ENCODE measurements at regions not wholly inside any gene's neighbourhood (a gene's known extent, or its start where the extent isn't known, plus 50 kb on each side); places are given as distances from the start of the nearest gene placed in this dataset.

DNA sequence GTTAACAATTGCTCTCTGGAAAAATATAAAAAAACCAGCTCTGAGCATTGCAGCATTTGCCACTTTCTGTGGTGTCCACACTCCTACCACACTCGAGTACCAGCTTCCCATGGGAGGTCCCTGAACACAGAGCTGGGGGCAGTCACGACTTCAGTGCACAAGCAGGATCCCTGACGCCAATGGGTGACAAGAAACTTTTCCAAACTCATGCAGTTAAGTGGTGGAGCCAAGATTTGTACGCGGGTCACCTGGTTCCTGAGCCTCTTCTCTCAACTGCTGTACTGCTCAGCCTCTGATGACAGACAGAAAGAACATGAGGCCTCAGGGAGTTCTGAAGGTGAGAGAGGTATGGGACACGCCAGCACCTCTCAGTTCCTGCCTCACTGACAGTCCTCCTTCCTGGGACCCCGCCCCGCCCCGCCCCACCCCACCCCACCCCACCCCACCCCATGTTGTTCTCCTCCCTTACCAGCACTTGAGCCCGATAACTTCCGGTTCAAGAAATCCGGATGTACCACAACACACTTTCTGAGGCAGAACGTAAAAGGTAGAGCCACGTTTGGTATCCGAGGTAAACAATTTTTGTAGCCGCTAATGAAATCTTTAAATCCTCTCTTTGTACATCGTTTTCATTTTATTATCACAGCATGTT, 287.6 kb downstream of the MYCN start:
- H3K27ac ChIP-seq (replicated peaks) = no peak overlapping the region
- H3K9me3 ChIP-seq (replicated peaks) = no peaks in the 10 kb centered on the region
- H3K4me3 ChIP-seq = no peak overlapping the region
- peaks cover 5% of the 10 kb centered on the region for H3K4me1 ChIP-seq
- no peak for DNase-seq
- H3K27me3 ChIP-seq (ENCODE audit: low read depth) = peaks cover 37% of the 10 kb centered on the region
- intact Hi-C loops (cut with micrococcal nuclease) = no loop called here
- TF ChIP-seq, protein P1, sequence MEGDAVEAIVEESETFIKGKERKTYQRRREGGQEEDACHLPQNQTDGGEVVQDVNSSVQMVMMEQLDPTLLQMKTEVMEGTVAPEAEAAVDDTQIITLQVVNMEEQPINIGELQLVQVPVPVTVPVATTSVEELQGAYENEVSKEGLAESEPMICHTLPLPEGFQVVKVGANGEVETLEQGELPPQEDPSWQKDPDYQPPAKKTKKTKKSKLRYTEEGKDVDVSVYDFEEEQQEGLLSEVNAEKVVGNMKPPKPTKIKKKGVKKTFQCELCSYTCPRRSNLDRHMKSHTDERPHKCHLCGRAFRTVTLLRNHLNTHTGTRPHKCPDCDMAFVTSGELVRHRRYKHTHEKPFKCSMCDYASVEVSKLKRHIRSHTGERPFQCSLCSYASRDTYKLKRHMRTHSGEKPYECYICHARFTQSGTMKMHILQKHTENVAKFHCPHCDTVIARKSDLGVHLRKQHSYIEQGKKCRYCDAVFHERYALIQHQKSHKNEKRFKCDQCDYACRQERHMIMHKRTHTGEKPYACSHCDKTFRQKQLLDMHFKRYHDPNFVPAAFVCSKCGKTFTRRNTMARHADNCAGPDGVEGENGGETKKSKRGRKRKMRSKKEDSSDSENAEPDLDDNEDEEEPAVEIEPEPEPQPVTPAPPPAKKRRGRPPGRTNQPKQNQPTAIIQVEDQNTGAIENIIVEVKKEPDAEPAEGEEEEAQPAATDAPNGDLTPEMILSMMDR (IDR thresholded peaks at IDR 0.05; ENCODE audit: borderline replicate concordance) = no peak
- H3K36me3 ChIP-seq = no peaks in the 10 kb centered on the region

DNA sequence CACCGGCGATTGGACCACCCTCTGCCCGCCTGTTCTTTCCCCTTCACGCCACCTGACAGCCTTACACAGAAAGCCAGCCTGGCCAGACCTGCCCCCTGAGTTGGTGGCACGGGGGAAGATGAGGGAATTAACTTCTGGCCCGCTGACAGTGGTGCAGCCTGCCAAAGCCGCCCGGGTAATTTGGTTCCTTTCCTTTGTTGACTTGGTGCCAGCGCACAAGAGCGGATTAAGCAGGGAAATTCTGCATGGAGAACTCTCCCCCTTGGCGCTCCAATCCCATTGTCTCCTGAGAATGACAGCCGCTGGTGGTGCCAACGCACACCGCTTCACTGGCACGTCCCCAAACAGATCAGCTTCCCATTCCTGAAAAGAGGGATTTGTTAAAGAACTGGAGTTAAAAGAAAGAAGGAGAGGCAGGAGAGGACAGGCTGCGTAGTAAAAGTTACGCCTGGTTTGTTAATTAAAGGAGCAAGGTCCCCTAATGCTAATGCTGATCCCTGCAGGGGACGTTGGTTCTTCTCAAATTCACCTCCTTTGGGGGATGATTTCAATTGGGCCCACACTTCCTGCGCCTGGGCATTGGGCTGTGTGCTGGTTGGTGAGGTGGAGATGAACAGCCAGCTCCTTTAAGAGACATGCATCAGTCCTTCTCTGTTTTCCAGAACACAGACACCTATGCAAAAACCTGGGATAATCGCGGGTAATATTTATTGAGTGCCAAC, 286.8 kb downstream of the MYCN start:
- H3K27me3 ChIP-seq (ENCODE audit: low read depth) = peaks cover 43% of the 10 kb centered on the region
- H3K4me3 ChIP-seq = no peak overlapping the region
- H3K36me3 ChIP-seq = no peaks in the 10 kb centered on the region
- H3K4me1 ChIP-seq = peaks cover 5% of the 10 kb centered on the region
- no peaks in the 10 kb centered on the region for H3K9me3 ChIP-seq (replicated peaks)
- intact Hi-C loops (cut with micrococcal nuclease) = no loop called here
- no peak overlapping the region for H3K27ac ChIP-seq (replicated peaks)
- TF ChIP-seq, protein P1 (IDR thresholded peaks at IDR 0.05; ENCODE audit: borderline replicate concordance) = no peak
- no peak for DNase-seq

DNA sequence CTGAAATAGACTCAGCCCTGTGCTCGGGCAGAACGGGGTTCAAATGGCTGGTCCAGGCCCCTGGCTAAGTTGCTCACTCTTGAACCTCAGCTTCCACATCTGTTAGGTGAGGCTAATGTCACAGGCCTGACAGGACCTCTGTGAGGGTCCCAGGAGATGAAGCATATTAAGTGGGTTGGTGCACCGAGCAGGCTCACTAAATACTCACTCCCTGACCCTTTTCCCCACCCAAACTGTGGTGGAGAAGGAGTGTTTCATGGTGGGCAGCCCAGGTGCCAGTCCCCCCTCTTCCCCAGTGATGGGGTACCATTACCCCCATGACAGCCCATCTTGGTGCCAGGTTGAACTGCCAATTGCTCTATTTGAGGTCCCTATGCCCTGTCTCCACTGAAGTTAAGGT, 286.0 kb downstream of the MYCN start:
- no peak overlapping the region for H3K4me3 ChIP-seq
- intact Hi-C loops (cut with micrococcal nuclease) = no loop called here
- H3K36me3 ChIP-seq = no peaks in the 10 kb centered on the region
- TF ChIP-seq, protein P1 (IDR thresholded peaks at IDR 0.05; ENCODE audit: borderline replicate concordance) = no peak
- H3K27ac ChIP-seq (replicated peaks) = no peak overlapping the region
- peaks cover 5% of the 10 kb centered on the region for H3K4me1 ChIP-seq
- no peaks in the 10 kb centered on the region for H3K9me3 ChIP-seq (replicated peaks)
- peaks cover 43% of the 10 kb centered on the region for H3K27me3 ChIP-seq (ENCODE audit: low read depth)
- DNase-seq = no peak

DNA sequence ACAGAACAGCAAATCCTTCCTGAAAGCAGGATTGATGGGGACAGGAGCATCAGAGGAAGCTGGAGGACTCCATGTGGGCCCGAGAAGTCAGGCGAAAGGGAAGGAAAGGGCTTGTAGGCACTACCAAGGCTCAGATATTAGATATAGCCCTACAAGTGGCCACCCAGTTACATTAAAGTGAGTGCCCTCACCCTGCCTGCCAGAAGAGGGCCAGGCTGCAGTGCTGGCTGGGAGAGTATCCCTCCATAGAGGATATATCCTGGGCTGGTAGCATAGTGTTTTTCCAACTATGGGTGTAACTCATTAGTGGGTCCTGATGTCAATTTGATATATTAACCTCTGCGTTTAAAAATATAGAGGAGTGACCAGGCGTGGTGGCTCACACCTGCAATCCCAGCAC, 285.2 kb downstream of the MYCN start:
- intact Hi-C loops (cut with micrococcal nuclease) = no loop called here
- no peak for DNase-seq
- TF ChIP-seq, protein P1 (IDR thresholded peaks at IDR 0.05; ENCODE audit: borderline replicate concordance) = no peak

DNA sequence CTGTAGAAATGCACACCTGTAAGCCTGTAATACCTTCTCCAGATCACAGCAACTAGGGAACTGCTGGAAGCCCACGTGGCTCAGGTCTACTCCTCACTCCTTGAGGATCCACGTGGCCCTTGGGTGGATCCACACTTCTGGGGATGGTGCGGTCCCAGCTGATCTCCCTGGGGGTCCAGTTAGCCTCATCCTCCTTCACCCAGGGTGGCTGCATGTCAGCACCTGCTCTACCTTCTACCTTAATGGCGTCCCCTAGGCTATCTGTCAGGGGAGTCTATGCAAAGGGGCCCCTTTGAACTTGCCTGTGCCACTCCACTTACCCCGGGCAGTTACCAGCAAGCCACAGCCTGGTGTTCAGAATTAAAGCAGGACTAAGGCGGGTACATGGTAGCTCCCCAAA, 284.7 kb downstream of the MYCN start:
- TF ChIP-seq, protein P1 (IDR thresholded peaks at IDR 0.05; ENCODE audit: borderline replicate concordance) = no peak
- H3K27ac ChIP-seq (replicated peaks) = no peak overlapping the region
- DNase-seq = no peak
- no peak overlapping the region for H3K4me3 ChIP-seq
- H3K4me1 ChIP-seq = peaks cover 5% of the 10 kb centered on the region
- intact Hi-C loops (cut with micrococcal nuclease) = no loop called here
- peaks cover 43% of the 10 kb centered on the region for H3K27me3 ChIP-seq (ENCODE audit: low read depth)
- H3K9me3 ChIP-seq (replicated peaks) = no peaks in the 10 kb centered on the region
- no peaks in the 10 kb centered on the region for H3K36me3 ChIP-seq

More for the DNA sequence above, 285.2 kb downstream of the MYCN start:
- H3K27me3 ChIP-seq (ENCODE audit: low read depth) = peaks cover 43% of the 10 kb centered on the region
- H3K36me3 ChIP-seq = no peaks in the 10 kb centered on the region
- no peak overlapping the region for H3K27ac ChIP-seq (replicated peaks)
- peaks cover 5% of the 10 kb centered on the region for H3K4me1 ChIP-seq
- H3K9me3 ChIP-seq (replicated peaks) = no peaks in the 10 kb centered on the region
- H3K4me3 ChIP-seq = no peak overlapping the region

Data from left ventricle myocardium inferior (tissue), 1 donor.